Urothelium cell line (cell line): ENCODE measurements at regions not wholly inside any gene's neighbourhood (a gene's known extent, or its start where the extent isn't known, plus 50 kb on each side); places are given as distances from the start of the nearest gene placed in this dataset.

Experiments used
- DNase-seq: peaks from one replicate; pipeline ENCODE4 v3.0.0; 2011; ENCODE audit warnings: low spot score, mixed read lengths
- FAIRE-seq: peaks from 2 replicates; lab custom pipeline; 2011; peaks lifted over from hg19 to GRCh38; lab: Jason Lieb, UNC

DNA sequence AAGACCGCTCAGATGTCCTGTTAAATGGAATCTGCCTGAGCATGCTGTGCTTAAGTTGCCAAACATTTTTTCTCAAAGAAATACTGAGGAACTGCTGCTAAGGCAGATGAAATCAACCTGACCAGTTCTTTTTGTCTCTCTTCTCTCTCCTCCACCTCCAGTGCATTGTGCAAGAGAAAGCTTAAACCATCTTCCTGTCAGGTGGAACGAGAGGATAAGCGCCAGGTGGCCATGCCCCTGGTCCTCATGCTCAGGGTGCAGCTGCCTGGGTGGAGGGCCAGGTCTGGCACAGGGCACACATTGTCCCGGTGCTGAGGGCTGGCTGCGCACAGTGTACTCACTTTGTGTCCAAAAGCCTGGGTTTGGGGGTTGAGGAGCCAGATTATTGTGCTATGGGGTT, 176.2 kb upstream of the TP63 start:
- FAIRE-seq (no peak), DNase-seq (no peak)

DNA sequence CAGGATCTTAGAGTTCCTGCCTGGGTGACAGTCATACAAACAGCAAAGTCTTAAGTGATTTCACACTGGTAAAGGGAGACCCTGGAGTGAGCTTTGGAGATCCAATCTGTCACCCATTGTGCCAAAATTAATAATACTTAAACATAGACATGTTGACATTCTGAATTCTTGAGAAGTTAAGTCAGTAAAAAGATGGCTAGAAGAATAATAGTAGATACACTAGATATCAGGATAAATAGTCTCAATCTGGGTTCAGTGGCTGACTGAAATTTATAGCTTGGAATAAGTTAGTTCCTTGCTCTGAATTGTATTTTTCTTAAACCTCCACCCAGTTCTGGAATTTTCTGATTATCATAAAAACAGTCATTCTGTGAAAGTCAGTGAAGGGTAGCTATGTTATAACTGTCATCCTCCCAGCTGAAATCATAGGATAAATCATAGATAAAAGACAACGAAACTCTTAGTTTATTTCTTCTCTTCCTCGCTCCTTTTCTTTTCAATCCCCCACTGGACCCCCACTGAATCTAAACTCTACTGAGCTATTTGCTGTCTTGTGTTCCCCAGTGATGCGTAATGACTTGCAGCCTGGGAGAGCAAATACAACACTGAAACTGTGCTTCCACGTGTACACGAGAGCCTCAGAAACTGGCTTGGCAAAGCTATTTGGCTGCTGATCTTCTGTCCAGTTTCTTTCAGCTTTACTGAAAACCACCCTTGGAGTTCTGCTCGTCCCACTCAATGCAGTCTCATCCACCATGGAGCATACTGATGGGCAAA, 175.4 kb upstream of the TP63 start:
- FAIRE-seq = no peak
- DNase-seq = no peak

DNA sequence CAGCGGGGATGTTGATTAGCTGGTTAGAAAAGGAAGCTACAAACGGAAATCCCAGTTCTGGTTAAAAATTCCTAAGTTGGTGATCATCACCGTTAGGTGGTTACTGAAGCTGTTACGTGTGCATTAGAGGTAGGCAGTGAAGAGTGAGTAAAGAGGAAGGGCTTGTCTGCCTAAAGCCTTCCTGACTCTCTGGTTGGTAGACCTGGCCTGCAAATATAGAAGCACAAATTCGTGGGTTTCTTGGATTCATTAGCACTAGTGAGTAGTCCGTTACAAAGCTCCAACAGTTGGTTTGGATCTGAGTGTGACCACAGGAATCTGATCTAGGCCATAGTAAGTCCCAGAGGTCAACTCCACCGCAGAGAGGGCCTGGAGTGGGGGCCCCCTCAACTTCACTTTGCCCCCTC, 174.0 kb upstream of the TP63 start:
- FAIRE-seq = no peak

DNA sequence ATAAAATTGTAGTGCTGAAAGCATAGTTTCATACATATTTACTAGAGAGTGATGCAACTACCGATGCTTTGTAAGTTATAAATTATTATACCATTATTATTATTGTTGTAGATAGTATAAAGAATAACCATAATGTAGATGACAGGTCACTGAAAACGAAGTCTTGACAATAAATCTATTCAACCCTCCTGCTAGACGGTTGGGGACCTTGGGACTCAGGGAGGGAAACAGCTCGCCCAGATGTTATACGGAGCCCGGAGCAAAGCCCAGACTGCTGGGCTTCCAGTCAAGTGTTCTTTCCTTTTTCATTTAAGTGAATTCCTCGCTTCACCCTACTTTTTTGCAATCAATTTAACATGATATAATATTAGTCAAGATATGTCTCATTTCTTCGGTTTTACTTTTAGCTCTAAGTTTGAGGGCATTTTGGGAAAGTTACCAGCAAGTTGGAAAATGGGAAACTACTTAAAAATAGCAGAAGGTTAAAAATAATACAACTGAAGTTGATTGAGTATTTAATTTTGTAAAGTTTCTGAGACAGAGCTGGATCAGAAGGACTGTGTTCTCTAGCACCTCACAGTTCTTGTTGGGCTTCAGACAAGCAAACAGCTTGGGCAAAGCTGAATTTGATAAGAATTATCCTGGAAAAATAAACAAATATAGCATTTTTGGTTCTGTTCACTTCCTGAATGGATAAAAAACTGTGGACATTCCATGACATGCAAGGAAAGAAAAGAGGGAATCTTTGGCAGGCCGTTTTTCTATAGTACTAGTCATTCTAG, 173.4 kb upstream of the TP63 start:
- DNase-seq (no peak), FAIRE-seq (no peak)

More for the DNA sequence above, 174.0 kb upstream of the TP63 start:
- DNase-seq = peak; percentile 7

- FAIRE-seq = no peak
- no peak for DNase-seq
These were observed 172.7 kb upstream of the TP63 start for GRCh38 chr3:189458528-189458927.

- FAIRE-seq = no peak
- DNase-seq = no peak
These were observed 172.0 kb upstream of the TP63 start for GRCh38 chr3:189459231-189459630.

DNA sequence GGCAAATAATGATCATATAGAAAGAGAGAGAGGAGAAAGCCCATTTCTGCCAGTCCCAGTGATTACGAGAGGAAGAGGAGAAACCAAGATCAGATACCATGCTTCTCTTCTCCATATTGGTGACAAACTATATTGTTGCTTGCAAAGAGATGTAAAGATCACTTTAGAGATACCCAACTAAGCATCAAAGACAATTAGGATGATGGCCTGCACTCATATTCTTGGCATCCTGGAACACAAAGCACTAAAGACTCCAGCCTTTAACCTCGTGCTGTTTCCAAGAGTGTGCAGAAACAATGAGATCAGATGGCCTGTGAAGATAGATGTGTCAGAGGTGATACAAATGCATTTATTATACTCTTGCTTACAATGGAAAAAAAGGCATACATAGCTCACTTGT, 170.7 kb upstream of the TP63 start:
- DNase-seq (no peak), FAIRE-seq (no peak)

DNA sequence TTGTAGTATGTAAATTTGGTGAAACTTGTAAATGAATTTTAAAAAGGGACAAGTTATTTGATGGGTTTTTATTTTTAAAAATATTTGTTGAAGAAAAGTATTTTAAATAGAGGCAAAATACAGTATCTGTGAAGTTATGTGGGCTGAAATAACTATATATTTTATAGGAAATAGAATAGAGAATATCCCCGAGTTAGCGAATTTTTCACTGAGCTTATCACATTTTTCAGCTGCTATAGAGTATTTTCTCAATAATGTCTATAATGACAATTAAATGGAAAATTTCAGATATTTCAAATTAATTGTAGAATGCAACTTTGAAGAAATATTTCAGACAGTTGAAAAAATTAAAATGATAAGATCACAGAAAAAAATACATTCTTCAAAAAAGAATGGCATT, 166.4 kb upstream of the TP63 start:
- DNase-seq = no peak
- no peak for FAIRE-seq

DNA sequence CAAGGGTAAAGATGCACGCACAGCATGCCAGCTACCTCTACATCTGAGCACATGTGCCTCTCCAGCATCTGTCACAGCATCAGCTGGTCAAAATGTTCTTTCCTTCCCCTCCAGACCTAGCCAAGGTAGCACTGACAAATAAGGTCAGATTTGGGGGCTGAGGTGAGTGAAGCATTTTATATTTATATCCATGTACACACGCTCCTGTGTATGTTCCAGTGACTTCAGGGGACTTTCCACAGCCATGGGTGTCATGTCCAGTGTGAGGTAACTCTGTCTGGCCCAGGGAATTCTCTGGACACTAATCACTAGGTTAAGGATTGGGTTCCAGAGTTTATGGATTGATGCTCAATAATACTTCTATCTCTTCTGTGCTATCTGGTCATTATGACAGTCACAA, 165.2 kb upstream of the TP63 start:
- FAIRE-seq (peak; percentile 9), DNase-seq (no peak)

GRCh38 chr3:189467451-189467850, 163.7 kb upstream of the TP63 start:
- FAIRE-seq (no peak), DNase-seq (no peak)

GRCh38 chr3:189474944-189475343, 156.2 kb upstream of the TP63 start:
- FAIRE-seq (no peak), DNase-seq (no peak)

GRCh38 chr3:189477614-189478013, 153.6 kb upstream of the TP63 start:
- FAIRE-seq = no peak
- DNase-seq = no peak

DNA sequence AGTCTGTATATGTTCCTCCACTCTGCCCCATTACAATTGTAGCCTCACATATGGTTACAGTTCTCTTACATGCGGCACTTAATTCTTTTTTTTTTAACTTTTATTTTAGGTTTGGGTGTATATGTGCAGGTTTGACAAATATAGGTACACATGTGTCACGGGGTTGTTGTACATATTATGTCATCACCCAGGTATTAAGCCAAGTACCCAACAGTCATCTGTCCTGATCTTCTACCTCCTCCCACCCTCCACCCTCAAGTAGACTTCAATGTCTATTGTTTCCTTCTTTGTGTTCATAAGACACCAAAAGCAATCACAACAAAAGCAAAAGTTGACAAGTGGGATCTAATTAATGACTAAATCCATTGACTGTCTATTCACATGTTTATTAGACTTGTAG, 144.6 kb upstream of the TP63 start:
- DNase-seq (no peak), FAIRE-seq (no peak)

DNA sequence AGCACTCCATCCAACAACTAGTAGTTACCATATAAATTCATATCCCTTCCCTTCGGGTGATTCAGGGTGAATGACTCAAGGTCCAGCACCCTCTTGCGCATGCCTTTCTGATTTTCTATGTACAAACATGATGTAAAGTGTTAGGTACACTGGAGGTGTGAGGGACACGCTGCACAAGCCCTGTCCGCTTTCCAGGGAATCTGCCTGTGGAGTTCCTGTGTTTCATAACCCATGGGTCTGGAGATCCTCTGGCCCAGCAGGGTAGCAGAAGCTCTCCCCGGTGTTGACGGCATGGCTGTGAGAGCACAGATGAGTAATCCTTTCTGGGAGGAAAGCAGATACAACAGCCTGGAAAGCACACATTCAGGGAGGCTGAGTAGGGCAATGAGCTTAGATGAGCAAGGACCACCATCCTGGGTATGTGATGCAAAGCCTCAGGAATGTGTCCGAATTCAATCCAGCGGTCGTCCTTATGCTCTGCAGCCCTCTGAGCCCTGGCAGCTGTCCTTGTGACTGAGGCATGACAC, 142.9 kb upstream of the TP63 start:
- no peak for FAIRE-seq
- peak; percentile 25 for DNase-seq

GRCh38 chr3:189490337-189490736, 140.9 kb upstream of the TP63 start:
- FAIRE-seq = no peak
- DNase-seq = no peak

DNA sequence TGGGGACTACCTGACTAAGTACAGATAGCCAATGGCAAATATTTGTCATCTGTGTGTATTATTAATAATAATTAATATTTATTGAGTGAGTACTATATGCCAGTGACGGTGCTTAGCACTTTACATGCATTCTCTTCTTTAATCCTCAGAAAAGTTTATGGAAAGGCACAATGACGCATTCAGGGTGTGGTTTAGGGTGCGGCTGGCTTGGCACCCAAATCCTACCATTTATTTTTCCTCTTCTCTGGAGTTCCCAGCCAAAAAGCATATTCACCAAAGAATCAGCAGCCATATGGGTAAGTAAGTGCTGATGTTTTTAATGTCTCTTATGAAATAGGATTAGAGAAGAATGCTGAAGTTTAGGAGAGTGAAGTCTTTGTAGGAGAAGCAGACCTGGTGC, 140.4 kb upstream of the TP63 start:
- FAIRE-seq = no peak
- no peak for DNase-seq

DNA sequence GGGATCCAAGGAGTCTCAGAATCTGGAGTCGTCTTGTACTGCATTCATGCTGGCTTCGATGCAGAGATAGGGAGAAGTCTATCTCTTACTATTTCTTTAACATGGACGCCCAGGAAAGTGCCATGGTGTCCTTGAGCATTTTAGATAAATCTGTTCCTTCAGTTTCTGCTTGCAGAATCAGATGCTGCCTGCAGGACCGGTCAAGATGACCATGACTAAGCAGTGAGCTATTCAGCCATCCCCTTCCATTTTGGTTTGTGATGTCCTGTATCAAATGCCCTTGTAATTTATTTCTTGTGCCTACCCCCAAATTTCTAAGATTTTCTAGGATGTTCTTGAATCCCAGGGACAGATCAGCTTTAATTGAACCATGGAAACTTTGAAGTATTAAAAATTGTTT, 139.4 kb upstream of the TP63 start:
- DNase-seq = no peak
- FAIRE-seq = no peak

GRCh38 chr3:189493271-189493670, 137.9 kb upstream of the TP63 start:
- no peak for DNase-seq
- no peak for FAIRE-seq

GRCh38 chr3:189494632-189495031, 136.6 kb upstream of the TP63 start:
- DNase-seq (no peak), FAIRE-seq (no peak)

DNA sequence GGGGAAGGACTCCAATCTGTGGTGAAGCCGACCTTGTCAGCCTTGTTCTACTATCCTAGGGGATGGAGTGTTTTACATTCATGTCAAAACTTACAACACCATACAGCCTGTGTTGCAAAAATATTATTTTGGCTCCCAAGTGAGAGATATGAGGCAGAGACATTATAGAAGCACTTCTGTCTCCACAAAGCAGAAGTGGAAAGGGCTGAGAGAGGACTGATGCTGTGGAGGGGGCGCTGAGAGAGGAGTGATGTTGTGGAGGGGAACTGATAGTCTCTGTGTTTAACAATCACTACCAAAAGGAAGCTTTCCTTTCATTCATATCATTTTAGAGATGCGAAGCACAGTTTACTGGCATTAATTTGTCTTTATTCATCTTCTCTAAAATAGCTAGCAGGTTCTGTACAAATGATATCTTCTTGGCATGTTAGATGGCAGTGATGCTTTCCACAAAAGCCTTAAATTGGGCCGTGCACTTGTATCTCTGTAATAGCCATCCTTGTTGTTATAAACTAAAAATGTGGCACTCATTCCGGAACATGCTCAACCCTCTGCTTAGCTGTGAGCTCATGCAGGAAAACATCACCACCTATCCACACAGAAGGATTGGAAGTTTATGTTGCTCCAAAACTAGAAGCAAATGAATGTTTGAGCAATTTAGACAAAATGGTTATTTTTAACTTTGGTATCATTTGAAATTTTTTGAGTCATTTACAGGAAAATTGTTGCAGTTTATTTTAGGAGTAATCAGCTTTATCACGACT, 134.6 kb upstream of the TP63 start:
- DNase-seq (no peak), FAIRE-seq (no peak)

DNA sequence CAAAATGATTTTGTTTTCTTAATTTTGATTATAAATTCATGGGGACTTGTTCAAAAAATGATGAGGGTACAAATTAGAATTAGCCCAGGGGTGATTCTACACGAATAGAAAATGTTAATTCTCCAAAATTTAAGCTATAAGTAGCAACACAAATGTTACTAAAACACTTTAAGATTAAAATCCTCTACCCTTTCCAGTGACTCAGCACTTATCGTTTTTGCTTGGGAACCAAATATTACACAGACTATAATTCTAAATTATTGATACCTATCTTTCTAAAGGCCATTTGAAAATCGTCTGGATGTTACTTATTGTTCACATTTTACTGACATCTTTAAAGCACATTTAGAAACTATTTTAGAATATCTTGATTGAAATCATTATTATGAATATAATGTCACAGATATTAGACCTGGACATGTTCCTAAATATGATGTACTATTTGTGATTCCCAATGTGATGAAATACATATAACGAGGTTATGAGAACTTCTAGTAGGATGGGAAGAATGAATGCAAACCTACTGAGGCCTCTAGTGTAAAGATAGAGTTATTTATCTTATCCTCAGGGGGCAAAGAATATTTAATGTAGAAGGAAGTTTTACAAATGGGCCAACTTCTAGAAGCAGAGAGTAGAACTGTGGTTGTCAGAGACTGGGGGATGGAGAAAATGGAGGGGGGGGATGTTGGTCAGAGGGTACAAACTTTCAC, 132.0 kb upstream of the TP63 start:
- DNase-seq = no peak
- FAIRE-seq = no peak
